GM12878 (cell line): ENCODE measurements at regions not wholly inside any gene's neighbourhood (a gene's known extent, or its start where the extent isn't known, plus 50 kb on each side); places are given as distances from the start of the nearest gene placed in this dataset.

ENCODE experiments used
- ATAC-seq: fragments of 200-7000 bp; cut with Tn5 transposase; 3 replicates; pipeline ENCODE4 v1.9.1; 2020; ENCODE audit warnings: mild to moderate bottlenecking, moderate library complexity
- BruUV-seq: library from RNA; stranded (reverse); fragments of 400-500 nt; replicated peaks from 2 replicates; lab custom pipeline; 2021; lab: Mats Ljungman, UMichigan
- CTCF ChIA-PET: fragments of 300-600 bp; sonication (Branson Sonifier 250); formaldehyde crosslinking; extraction: SDS; loops from one replicate; lab custom pipeline; 2021; ENCODE audit warnings: inconsistent platforms; lab: Yijun Ruan, JAX
- POLR2A ChIA-PET: fragments of 350-600 bp; formaldehyde crosslinking; extraction: SDS; loops from one replicate; lab custom pipeline; 2021; ENCODE audit warnings: inconsistent platforms; lab: Charles Lee
- RAD21 ChIA-PET: fragments of 300-600 bp; sonication (Branson Sonifier 250); formaldehyde crosslinking; loops from one replicate; lab custom pipeline; 2023; ENCODE audit warnings: antibody characterized with exemption; ENCODE audit not compliant: unreplicated experiment; lab: Charles Lee
- SMC1A ChIA-PET: fragments of 300-600 bp; sonication (Branson Sonifier 250); formaldehyde crosslinking; loops from one replicate; lab custom pipeline; 2023; ENCODE audit not compliant: unreplicated experiment, uncharacterized antibody; lab: Charles Lee
- DNase-seq: peaks from one replicate; pipeline ENCODE4 v3.0.0-alpha.2; 2011; ENCODE audit warnings: low read depth, low spot score
- FAIRE-seq: peaks from 3 replicates; lab custom pipeline; 2011; peaks lifted over from hg19 to GRCh38; lab: Jason Lieb, UNC
- H2AFZ ChIP-seq: 2 replicates; pipeline ENCODE4 v1.6.0; 2011; ENCODE audit warnings: low read depth, low read length, control low read depth; ENCODE audit not compliant: control insufficient read depth
- H3K27ac ChIP-seq: 2 replicates; pipeline ENCODE4 v1.5.1; 2011; ENCODE audit warnings: control low read depth; ENCODE audit not compliant: control insufficient read depth, insufficient read depth
- H3K27me3 ChIP-seq, 2 experiments: replicated peaks in 1 of 2; 2 replicates each; pipeline versions ENCODE4 v1.6.0 to v1.6.1; 2011; ENCODE audit warnings: low read length in 1 of 2; ENCODE audit not compliant: control insufficient read depth in 2 of 2, insufficient read depth in 2 of 2
- H3K36me3 ChIP-seq, 2 experiments: 2 replicates each; pipeline ENCODE4 v1.5.1; 2011; ENCODE audit warnings: low read length in 1 of 2; ENCODE audit not compliant: control insufficient read depth in 2 of 2, insufficient read depth in 2 of 2
- H3K4me1 ChIP-seq: 2 replicates; pipeline ENCODE4 v1.6.1; 2011; ENCODE audit warnings: mild to moderate bottlenecking, low read length, moderate library complexity, mixed read lengths; ENCODE audit not compliant: control insufficient read depth, insufficient read depth
- H3K4me2 ChIP-seq: 2 replicates; pipeline ENCODE4 v1.6.0; 2011; ENCODE audit warnings: control low read depth; ENCODE audit not compliant: control insufficient read depth, insufficient read depth
- H3K4me3 ChIP-seq: fragments of 200-600 bp; sonication (generic); 2 replicates; pipeline ENCODE4 v1.5.1; 2016
- H3K79me2 ChIP-seq: 2 replicates; pipeline ENCODE4 v1.6.0; 2011; ENCODE audit warnings: low read length; ENCODE audit not compliant: control insufficient read depth, insufficient read depth
- H3K9ac ChIP-seq: 2 replicates; pipeline ENCODE4 v1.8.0; 2011; ENCODE audit warnings: low read length, control low read depth, mixed read lengths; ENCODE audit not compliant: control insufficient read depth, insufficient read depth
- H3K9me3 ChIP-seq: replicated peaks from 3 replicates; pipeline ENCODE4 v1.5.1; 2011; ENCODE audit warnings: mild to moderate bottlenecking, low read length; ENCODE audit not compliant: control insufficient read depth, insufficient read depth
- H4K20me1 ChIP-seq: 2 replicates; pipeline ENCODE4 v1.6.0; 2011; ENCODE audit not compliant: control insufficient read depth, insufficient read depth
- BMI1 ChIP-seq: fragments of 450-650 bp; IDR thresholded peaks from 2 replicates; pipeline ENCODE4 v1.6.1; 2016; ENCODE audit warnings: mild to moderate bottlenecking, moderate library complexity, borderline replicate concordance
- CEBPZ ChIP-seq: fragments of 150-350 bp; IDR thresholded peaks from 2 replicates; pipeline ENCODE4 v1.6.1; 2016; ENCODE audit warnings: low read depth, low read length
- E2F4 ChIP-seq: IDR thresholded peaks from 2 replicates; pipeline ENCODE4 v1.6.1; 2012; ENCODE audit warnings: low read depth, low read length, improper control_type of control experiment
- POLR2A ChIP-seq: IDR thresholded peaks from 2 replicates; pipeline ENCODE4 v1.6.1; 2011; ENCODE audit warnings: low read depth, mild to moderate bottlenecking, low read length
- RAD21 ChIP-seq: IDR thresholded peaks from 2 replicates; pipeline ENCODE4 v1.6.1; 2011; ENCODE audit warnings: mild to moderate bottlenecking, low read depth, low read length, moderate library complexity; ENCODE audit not compliant: insufficient read depth
- SUPT20H ChIP-seq: IDR thresholded peaks from 2 replicates; pipeline ENCODE4 v1.6.1; 2011; ENCODE audit warnings: low read depth, mild to moderate bottlenecking, low read length, moderate library complexity, borderline replicate concordance; ENCODE audit not compliant: control insufficient read depth
- ZNF207 ChIP-seq: fragments of 450-650 bp; IDR thresholded peaks from 2 replicates; pipeline ENCODE4 v1.6.1; 2014; ENCODE audit warnings: antibody characterized with exemption, mild to moderate bottlenecking, borderline replicate concordance
- ZNF24 ChIP-seq: fragments of 450-650 bp; IDR thresholded peaks from 2 replicates; pipeline ENCODE4 v1.6.1; 2017; ENCODE audit warnings: antibody characterized with exemption, mild to moderate bottlenecking
- WGBS: methylation state at CpG from one replicate; pipeline ENCODE4 v1.1.6; 2016; ENCODE audit warnings: low lambda C conversion rate; ENCODE audit not compliant: insufficient replicate concordance, insufficient coverage; ENCODE audit errors: missing lambda C conversion rate; 5-methylcytosine and 5-hydroxymethylcytosine counted together
- in situ Hi-C: fragments of 300-500 bp; cut with MboI; formaldehyde crosslinking; loops from 9 replicates; pipeline ENCODE4 v1.14.3; 2018; ENCODE audit warnings: mixed read lengths
- intact Hi-C: fragments of 100-400 bp; cut with micrococcal nuclease; formaldehyde crosslinking; loops from one replicate; pipeline ENCODE4 v1.14.2; 2022; ENCODE audit not compliant: unreplicated experiment

GRCh38 chr3:145737952-145738351 lies 423.0 kb downstream of the PLOD2 start:
- 95% methylated on average over 1 of the region's 1 CpG for WGBS
- DNase-seq: no peak
- intact Hi-C loops: no loop called here
- in situ Hi-C loops: no loop called here
- H3K4me3 ChIP-seq: no peak overlapping the region
- no peak overlapping the region for H3K27ac ChIP-seq
- no peak overlapping the region for H2AFZ ChIP-seq
- no peak for FAIRE-seq
- H3K36me3 ChIP-seq: no peaks in the 10 kb centered on the region
- BruUV-seq: no TSS peak
- ChIA-PET POLR2A (no interaction called here), SMC1A (no interaction called here), RAD21 (no interaction called here), CTCF (no interaction called here)
- ATAC-seq: no peak
- H4K20me1 ChIP-seq: no peaks in the 10 kb centered on the region
- no peaks in the 10 kb centered on the region for H3K4me1 ChIP-seq
- no peak overlapping the region for H3K4me2 ChIP-seq
- no peaks in the 10 kb centered on the region for H3K79me2 ChIP-seq
- H3K9me3 ChIP-seq: no peaks in the 10 kb centered on the region
- no peaks in the 10 kb centered on the region for H3K27me3 ChIP-seq
- H3K9ac ChIP-seq: no peak overlapping the region
- TF ChIP-seq ZNF207 (no peak), CEBPZ (no peak), ZNF24 (no peak), E2F4 (no peak), POLR2A (no peak), BMI1 (no peak), RAD21 (no peak), SUPT20H (no peak)
